ENCODE measurements at regions not wholly inside any gene's neighbourhood (a gene's known extent, or its start where the extent isn't known, plus 50 kb on each side); places are given as distances from the start of the nearest gene placed in this dataset.

DNA sequence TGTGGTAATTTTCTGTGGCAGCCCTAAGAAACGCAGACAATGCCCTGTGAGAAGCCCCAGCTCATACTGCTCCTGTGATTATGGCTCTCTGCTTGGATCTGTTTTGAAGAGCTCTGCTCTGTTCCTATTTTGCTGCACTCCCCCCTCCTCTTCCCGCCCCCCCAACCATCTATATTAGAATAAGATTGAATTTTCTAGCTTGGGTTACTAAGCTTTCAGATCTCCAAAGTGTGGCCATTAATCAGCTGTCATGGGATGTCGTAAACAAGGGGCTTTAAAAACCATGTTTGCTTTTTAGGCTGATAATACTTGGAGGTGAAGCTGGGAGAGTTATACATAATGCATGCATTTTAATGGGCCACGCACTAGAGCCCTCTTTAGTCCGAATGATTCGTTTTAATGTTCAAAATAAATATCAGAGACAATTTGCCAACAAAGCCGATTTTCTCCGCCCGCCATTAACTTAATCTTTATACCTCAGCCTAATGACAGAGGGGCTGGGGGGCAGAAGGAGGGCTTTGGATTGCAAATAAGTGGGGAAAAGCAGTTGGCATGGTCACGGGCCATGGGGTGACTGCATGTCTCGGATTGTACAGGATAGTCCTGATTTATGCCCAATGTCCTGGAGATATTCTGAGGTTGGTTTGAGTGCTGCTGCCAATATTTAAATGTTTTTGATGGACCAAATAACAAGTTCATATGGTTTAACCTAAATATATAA, 165.5 kb downstream of the RPS24 start:
- 77% methylated on average over 11 of the region's 11 CpGs for WGBS (ENCODE audit: low lambda C conversion rate)
- no peak for TF ChIP-seq NRF1 (IDR thresholded peaks at IDR 0.05; ENCODE audit: low read depth, low read length)
- TF ChIP-seq TCF12 (IDR thresholded peaks at IDR 0.05), result no peak
- no peak for TF ChIP-seq USF2 (IDR thresholded peaks at IDR 0.05; ENCODE audit: borderline replicate concordance, low read depth, low read length)
- TF ChIP-seq USF1 (IDR thresholded peaks at IDR 0.05; ENCODE audit: borderline replicate concordance, low read depth), result no peak
- TF ChIP-seq NFIC (IDR thresholded peaks at IDR 0.05; ENCODE audit: borderline replicate concordance), result no peak
- no peak for TF ChIP-seq REST (IDR thresholded peaks at IDR 0.05; ENCODE audit: low read depth, low read length)
- POLR2A ChIA-PET, result interaction anchor here (0.5 kb wide), 1 partner anchor 635 kb away, joined by 3 read pairs; no protein-coding TSS in a partner anchor
- peaks cover 6% of the 10 kb centered on the region for H3F3A ChIP-seq (replicated peaks; ENCODE audit: insufficient read depth)
- H3K27ac ChIP-seq (ENCODE audit: low read depth in 2 of 2, low read length in 1 of 2), result no peak overlapping the region
- H3K9ac ChIP-seq, result no peak overlapping the region
- no peaks in the 10 kb centered on the region for H3K9me3 ChIP-seq
- no peaks in the 10 kb centered on the region for H3K36me3 ChIP-seq (replicated peaks in 1 of 2; ENCODE audit: control insufficient read depth in 1 of 2, insufficient read depth in 2 of 2, low read length in 1 of 2)
- H3K4me2 ChIP-seq, result no peak overlapping the region
- no peak overlapping the region for H2AFZ ChIP-seq (ENCODE audit: low read depth)
- H3K27me3 ChIP-seq (ENCODE audit: insufficient read depth), result no peaks in the 10 kb centered on the region
- H4K20me1 ChIP-seq (ENCODE audit: insufficient read depth), result no peaks in the 10 kb centered on the region
- no peak overlapping the region for H3K4me3 ChIP-seq (ENCODE audit: low read depth in 2 of 2, low read length in 1 of 2)
- H3K4me1 ChIP-seq (ENCODE audit: control insufficient read depth in 1 of 2, insufficient read depth in 2 of 2, low read depth in 1 of 2, low read length in 1 of 2), result peaks cover 12 to 48% of the 10 kb centered on the region in 2 experiments
- H3K9me2 ChIP-seq, result no peaks in the 10 kb centered on the region
- no peaks in the 10 kb centered on the region for H3K79me2 ChIP-seq (ENCODE audit: insufficient read depth)
- DNase-seq, result no peak
- CTCF ChIA-PET, result interaction anchor here (1.5 to 2.3 kb wide), 3 partner anchors 11 to 996 kb away, joined by 8 to 12 read pairs (median 9); no protein-coding TSS in a partner anchor

GRCh38 chr10:78199759-78200158, 166.1 kb downstream of the RPS24 start:
- ChIA-PET CTCF (interaction anchor here (0.9 to 2.3 kb wide), 4 partner anchors 11 to 996 kb away, joined by 3 to 12 read pairs (median 8); no protein-coding TSS in a partner anchor), POLR2A (interaction anchor here (0.5 kb wide), 1 partner anchor 634 kb away, joined by 3 read pairs; no protein-coding TSS in a partner anchor)
- Histone ChIP-seq H3K4me2 (no peak overlapping the region), H3K9me2 (no peaks in the 10 kb centered on the region), H3K9me3 (no peaks in the 10 kb centered on the region), H3K36me3 (replicated peaks in 1 of 2; ENCODE audit: control insufficient read depth in 1 of 2, insufficient read depth in 2 of 2, low read length in 1 of 2) (no peaks in the 10 kb centered on the region), H3K27ac (ENCODE audit: low read depth in 2 of 2, low read length in 1 of 2) (no peak overlapping the region), H3K79me2 (ENCODE audit: insufficient read depth) (no peaks in the 10 kb centered on the region), H3K27me3 (ENCODE audit: insufficient read depth) (no peaks in the 10 kb centered on the region), H2AFZ (ENCODE audit: low read depth) (no peak overlapping the region), H3K4me3 (ENCODE audit: low read depth in 2 of 2, low read length in 1 of 2) (no peak overlapping the region), H4K20me1 (ENCODE audit: insufficient read depth) (no peaks in the 10 kb centered on the region), H3K9ac (no peak overlapping the region), H3F3A (replicated peaks; ENCODE audit: insufficient read depth) (peaks cover 6% of the 10 kb centered on the region), H3K4me1 (ENCODE audit: control insufficient read depth in 1 of 2, insufficient read depth in 2 of 2, low read depth in 1 of 2, low read length in 1 of 2) (peaks cover 17 to 48% of the 10 kb centered on the region in 2 experiments)
- no peak for DNase-seq
- WGBS (ENCODE audit: low lambda C conversion rate), result 81% methylated on average over 2 of the region's 2 CpGs
- TF ChIP-seq RFX5 (IDR thresholded peaks at IDR 0.05; ENCODE audit: low read length) (no peak), FOXJ3 (CRISPR knock-in tag; IDR thresholded peaks at IDR 0.05) (no peak), TCF12 (IDR thresholded peaks at IDR 0.05) (no peak), MEF2A (IDR thresholded peaks at IDR 0.05; ENCODE audit: borderline replicate concordance, low read depth) (no peak), EP300 (IDR thresholded peaks at IDR 0.05; ENCODE audit: borderline replicate concordance in 1 of 2, low read depth in 1 of 2, low read length in 1 of 2) (no peak), MXI1 (IDR thresholded peaks at IDR 0.05; ENCODE audit: low read depth, low read length) (no peak), IRF3 (IDR thresholded peaks at IDR 0.05; ENCODE audit: low read depth, low read length) (no peak), GATA2 (CRISPR knock-in tag; IDR thresholded peaks at IDR 0.05) (no peak), USF1 (IDR thresholded peaks at IDR 0.05; ENCODE audit: borderline replicate concordance, low read depth) (no peak), NFIC (IDR thresholded peaks at IDR 0.05; ENCODE audit: borderline replicate concordance) (no peak), RXRA (IDR thresholded peaks at IDR 0.05; ENCODE audit: borderline replicate concordance, low read depth) (no peak)
- TF ChIP-seq, protein P1, sequence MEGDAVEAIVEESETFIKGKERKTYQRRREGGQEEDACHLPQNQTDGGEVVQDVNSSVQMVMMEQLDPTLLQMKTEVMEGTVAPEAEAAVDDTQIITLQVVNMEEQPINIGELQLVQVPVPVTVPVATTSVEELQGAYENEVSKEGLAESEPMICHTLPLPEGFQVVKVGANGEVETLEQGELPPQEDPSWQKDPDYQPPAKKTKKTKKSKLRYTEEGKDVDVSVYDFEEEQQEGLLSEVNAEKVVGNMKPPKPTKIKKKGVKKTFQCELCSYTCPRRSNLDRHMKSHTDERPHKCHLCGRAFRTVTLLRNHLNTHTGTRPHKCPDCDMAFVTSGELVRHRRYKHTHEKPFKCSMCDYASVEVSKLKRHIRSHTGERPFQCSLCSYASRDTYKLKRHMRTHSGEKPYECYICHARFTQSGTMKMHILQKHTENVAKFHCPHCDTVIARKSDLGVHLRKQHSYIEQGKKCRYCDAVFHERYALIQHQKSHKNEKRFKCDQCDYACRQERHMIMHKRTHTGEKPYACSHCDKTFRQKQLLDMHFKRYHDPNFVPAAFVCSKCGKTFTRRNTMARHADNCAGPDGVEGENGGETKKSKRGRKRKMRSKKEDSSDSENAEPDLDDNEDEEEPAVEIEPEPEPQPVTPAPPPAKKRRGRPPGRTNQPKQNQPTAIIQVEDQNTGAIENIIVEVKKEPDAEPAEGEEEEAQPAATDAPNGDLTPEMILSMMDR (IDR thresholded peaks at IDR 0.05), result no peak
